Retina (tissue), 1 donor: ENCODE measurements at regions not wholly inside any gene's neighbourhood (a gene's known extent, or its start where the extent isn't known, plus 50 kb on each side); places are given as distances from the start of the nearest gene placed in this dataset.
A peak's percentile ranks its signal among the peaks of the same experiment; 100 is the strongest.
"Not testable (repeated sequence)": the region's sequence is repeated elsewhere in the genome, so short reads cannot be mapped to it uniquely, and the experiment has no call there.

Experiments
- DNase-seq: peaks from one replicate; pipeline ENCODE4 v3.0.0-alpha.2; 2016

DNA sequence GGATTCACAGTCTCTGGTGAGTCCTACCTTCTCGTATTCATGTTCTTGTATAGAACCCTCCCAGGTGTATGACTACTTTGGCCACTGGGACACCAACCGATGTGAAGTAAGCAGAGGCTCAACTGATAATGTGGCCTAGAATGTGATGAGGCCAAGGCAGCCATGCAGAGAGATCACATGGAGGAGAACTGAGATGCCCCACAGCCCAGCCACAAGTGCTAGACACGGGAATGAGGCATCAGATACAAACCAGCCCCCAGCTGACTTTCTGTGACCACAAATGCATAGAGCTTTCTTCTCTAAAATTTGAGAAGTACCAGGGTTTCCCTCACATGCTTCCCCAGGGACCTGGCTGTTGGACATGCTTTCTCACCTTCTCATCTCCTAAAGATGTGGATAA lies 375.7 kb downstream of the CCSER2 start:
- no peak for DNase-seq

DNA sequence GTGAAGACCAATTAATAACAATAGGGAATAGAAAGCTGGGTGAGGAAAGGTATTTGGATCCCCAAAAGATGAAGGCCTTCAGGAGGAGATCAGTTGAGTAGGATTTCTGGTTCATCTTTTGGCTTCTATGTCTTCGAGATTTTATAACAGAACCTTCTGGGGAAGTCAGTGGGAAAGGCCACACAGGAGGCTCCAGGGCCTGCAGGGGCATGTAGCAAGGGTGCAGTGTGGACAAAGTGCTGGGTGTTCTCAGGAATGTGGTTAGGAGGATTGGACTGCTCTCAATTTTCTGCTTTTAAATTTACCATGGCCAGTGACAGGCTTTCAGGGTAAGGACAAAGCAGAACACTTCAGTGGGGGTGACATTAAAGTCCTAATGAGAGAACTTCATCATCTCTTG lies 378.0 kb downstream of the CCSER2 start:
- DNase-seq, result no peak

DNA sequence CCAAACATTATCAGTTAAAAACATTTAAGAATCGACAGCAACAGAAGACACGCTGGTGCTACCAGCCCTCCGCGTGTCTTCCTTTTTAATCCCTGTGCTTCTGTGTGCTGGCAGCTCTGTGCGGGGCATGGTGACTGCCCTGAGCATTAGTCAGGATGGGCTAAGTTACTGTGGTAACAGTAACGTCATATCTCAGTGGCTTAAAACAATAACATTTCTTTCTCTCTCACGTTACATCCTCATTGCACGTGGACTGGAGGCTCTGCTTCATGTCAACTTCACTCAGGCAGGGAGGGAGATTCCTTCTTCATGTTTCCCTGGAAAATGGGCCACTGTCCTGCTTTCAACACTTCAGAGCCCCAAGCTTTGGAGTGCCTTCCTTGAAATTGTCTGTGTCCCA lies 378.5 kb downstream of the CCSER2 start:
- no peak for DNase-seq

DNA sequence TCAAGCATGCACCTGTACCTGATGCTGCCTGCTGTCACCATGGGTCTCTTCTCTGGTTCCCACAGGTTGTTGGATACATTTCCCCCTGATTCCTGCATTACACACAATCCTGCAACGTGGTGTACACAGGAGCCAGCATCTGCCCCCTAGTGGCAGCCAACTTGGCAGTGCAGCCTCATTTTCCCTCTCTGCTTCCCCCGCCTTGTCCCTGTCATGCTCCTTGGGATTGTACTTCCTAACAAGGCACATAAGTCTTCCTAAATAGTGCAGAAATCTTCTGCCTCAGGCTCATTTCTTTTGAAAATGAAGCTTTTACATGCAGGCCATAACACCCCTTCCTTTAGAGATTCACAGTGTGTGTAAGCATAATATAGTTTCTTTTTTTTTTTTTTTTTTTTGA lies 387.5 kb downstream of the CCSER2 start:
- peak; percentile 39 for DNase-seq

DNA sequence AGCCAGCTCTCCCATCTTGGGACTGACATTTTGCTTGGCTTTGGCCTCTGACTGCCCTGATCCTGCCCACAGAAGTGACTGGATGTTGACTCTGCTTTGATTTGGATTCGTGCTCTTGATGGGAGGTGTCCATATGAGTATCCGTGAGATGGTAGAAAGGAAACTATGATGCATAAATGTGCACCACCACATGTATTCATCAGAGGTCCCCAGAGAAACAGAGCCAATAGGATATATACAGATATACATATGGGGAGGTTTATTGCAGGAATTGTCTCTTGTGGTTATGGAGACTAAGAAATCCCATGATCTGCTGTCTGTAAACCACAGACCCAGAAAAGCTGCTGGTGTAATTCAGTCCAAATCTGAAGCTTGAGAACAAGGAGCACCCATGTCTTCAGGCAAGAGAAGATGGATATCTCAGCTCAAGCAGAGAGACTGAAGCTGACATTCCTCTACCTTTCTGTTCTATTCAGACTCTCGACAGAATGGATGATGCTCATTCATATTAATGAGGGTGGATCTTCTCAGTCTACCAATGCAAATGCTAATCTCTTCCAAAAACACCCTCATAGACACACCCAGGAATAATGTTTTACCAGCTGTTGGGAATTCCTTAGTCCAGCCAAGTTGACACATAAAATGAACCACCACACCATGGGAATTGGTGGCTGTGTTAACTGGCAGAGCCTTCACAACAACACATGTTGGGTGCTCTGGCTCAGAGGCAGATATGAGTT lies 390.7 kb downstream of the CCSER2 start:
- no peak for DNase-seq

DNA sequence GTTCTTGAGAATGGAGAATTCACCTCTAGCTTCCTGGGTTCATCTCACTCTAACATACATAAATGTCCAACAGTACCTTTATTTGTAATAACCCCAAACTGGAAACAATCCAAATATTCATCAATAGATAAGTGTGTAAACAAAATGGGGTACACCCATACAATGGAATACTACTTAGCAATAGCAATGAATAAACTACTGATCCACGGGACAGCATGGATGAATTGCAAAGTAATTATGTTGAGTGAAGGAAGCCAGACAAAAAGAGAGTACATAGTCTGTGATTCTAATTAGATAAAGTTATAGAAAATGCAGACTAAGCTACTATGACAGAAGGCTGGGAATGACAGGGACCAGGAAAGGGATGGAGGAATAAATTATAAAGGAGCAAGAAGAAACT lies 391.3 kb downstream of the CCSER2 start:
- DNase-seq, result no peak

DNA sequence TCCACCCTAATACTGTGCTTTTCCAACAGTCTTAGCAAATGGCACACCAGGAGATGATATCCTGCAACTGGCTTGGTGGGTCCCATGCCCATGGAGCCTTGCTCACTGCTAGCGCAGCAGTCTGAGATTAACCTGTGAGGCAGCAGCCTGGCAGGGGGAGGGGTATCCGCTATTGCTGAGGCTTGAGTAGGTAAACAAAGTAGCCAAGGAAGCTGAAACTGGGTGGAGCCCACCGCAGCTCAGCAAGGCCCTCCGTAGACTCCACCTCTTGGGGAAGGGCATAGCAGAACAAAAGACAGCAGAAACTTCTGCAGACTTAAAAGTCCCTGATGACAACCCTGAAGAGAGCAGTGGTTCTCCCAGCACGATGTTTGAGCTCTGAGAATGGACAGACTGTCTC lies 399.0 kb downstream of the CCSER2 start:
- DNase-seq, result no peak

DNA sequence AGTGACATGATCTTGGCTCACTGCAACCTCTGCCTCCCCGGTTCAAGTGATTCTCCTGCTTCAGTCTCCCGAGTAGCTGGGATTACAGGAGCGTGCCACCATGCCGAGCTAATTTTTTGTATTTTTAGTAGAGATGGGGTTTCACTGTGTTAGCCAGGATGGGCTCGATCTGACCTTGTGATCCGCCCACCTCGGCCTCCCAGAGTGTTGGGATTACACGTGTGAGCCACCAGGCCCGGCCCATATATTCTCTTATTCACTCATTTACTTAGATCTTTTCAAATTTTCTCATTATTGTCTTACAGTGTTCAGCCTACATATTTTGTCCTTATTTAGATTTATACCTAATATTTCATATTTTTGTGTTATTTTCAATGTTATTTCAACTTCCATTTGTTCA lies 410.7 kb downstream of the CCSER2 start:
- not testable (repeated sequence) for DNase-seq

DNA sequence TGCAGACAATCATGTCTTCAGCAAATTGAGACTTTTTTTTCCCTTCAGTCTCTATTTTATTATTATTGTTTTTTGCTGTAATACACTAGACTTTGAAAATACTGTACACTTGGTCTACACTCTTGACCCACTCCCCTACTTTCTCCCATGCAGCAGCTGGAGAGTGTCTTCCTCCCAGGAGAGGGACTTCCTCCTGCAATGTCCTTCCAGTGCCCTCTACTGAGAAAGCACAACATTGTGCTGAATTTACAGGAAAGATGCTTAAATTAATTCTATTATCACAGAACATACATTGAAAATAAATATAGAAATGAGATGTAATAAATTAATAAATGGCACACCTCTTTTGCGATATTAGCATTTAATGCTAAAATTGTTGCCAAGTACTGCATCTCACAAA lies 411.3 kb downstream of the CCSER2 start:
- no peak for DNase-seq

DNA sequence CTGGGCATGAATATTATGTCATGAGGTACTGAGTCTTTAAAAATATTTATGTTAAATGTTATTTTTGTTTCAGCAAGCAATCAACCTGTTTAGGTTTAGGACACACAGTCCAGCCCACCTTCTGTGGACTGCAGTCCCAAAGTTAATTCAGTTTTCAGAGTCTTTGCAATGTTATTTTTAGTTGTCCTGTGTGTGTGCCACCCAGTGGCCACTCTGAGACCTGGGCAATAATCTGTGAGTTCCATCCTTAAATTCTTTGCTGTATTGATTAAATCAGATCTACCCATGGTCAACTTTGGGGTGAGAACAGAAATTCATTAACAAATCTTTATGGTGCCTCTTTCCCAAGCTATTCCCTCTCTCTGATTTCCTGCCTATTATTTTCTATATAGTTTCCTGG lies 415.1 kb downstream of the CCSER2 start:
- no peak for DNase-seq

DNA sequence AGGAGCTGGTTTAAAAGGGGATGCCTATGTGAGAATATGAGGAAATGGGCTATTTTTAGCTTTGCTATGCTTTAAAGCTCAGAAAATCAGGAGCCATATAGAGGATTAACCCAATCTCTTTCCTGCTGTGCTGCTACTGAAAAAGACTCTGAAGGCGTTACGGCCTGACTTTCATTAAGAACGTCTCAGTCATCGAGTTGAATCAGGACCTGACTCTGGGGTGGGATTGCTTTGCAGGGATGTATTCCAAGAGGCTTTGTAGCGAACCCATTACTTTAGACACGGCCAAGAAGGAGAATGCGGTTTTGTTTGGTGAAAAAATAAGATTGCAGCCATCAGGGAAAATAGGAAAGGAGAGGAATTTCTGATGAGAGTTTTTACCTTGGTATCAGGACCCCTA lies 426.9 kb downstream of the CCSER2 start:
- DNase-seq, result no peak

DNA sequence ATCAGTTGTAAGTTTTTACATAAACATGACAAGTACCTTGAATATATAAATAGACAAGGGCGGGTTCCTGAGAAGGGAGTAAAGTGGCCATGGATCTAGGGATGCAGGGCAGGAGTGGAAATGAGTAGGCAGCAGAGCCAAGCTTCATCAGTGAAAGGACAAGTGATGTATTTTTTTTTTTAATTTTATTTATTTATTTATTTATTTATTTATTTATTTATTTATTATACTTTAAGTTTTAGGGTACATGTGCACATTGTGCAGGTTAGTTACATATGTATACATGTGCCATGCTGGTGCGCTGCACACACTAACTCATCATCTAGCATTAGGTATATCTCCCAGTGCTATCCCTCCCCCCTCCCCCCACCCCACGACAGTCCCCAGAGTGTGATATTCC lies 428.3 kb downstream of the CCSER2 start:
- not testable (repeated sequence) for DNase-seq

DNA sequence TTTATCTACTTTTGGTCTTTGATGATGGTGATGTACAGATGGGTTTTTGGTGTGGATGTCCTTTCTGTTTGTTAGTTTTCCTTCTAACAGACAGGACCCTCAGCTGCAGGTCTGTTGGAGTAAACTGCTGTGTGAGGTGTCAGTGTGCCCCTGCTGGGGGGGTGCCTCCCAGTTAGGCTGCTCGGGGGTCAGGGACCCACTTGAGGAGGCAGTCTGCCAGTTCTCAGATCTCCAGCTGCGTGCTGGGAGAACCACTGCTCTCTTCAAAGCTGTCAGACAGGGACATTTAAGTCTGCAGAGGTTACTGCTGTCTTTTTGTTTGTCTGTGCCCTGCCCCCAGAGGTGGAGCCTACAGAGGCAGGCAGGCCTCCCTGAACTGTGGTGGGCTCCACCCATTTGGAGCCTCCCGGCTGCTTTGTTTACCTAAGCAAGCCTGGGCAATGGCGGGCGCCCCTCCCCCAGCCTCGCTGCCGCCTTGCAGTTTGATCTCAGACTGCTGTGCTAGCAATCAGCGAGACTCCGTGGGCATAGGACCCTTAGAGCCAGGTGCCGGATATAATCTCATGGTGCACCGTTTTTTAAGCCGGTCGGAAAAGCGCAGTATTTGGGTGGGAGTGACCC lies 433.7 kb downstream of the CCSER2 start:
- not testable (repeated sequence) for DNase-seq

DNA sequence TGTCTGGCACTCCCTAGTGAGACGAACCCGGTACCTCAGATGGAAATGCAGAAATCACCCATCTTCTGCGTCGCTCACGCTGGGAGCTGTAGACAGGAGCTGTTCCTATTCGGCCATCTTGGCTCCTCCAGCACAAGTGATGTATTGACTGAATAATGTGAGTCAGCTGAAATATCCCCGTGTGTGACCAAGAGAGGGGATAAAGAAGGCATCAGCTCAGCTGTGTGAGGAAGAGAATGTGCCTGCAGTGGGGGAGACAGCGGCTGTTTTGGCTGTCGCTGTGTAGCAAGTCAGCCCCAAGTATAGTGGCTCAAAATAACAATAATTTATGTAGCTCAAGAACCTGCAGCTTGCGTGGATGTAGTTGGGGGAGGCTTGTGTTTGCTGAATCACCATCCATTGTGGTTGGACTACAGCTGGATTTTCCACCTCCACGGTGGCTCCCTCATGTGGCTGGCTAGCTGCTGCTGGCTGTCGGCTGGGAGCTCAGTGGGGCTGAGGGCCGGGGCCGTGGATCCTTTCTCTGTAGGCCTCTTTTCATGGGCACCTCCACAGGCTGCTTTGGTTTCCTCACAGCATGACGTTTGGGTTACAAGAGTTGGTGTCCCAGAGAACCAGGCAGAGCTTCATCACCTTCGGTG lies 434.5 kb downstream of the CCSER2 start:
- no peak for DNase-seq

DNA sequence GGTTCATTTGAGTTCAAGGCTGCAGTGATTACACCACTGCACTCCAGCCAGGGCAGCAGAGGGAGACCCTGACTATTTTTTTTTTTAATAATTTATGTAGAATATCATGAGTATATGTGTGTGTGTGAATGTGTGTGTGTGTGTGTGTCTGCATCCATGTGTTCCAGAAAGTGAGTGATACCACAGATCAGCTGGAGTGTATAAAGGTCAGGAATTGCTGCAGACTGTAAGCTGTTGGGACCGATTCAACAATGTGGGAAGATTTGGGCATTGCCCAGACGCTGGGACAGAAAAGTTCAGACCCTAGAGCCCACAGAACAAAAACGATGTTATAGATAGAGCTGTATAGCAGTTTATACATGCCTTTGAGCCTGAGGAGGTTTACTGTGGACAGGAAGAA lies 435.6 kb downstream of the CCSER2 start:
- no peak for DNase-seq

DNA sequence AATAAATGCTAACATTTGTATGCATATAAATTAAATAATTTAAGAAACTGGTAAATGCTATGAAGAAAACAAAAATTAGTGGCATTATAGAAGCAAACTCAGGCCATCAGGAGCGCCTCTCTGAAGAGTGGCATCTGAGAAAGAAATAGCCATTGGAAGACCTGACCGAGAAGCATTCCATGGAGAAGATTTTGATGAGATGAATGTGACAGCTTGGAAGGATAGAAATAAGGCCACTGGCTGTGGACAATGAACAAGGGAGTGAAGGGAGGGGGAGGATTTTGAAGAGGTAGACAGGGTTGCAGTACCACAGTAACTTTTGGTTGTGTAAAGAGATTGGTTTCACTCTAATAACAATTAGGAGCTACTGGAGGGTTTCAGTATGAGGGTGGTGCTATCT lies 436.7 kb downstream of the CCSER2 start:
- DNase-seq, result peak; percentile 48

DNA sequence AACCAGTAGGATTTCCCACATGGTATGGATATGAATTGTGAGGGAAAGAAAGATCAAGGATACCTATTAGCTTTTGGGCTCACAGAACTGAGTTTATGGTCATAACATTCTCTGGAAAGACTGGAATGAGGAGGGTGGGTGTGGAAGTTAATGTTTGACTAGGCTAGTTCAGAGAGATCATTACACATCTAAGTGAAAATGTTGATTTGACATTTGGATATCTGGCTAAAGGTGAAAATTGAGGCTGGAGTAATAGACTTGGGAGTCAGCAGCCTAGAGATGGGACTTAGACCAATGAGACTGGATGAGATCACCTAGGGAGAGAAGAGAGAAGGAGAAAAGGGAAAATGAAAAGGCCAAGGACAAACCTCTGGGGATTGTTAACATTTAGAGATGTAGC lies 437.3 kb downstream of the CCSER2 start:
- DNase-seq, result no peak

DNA sequence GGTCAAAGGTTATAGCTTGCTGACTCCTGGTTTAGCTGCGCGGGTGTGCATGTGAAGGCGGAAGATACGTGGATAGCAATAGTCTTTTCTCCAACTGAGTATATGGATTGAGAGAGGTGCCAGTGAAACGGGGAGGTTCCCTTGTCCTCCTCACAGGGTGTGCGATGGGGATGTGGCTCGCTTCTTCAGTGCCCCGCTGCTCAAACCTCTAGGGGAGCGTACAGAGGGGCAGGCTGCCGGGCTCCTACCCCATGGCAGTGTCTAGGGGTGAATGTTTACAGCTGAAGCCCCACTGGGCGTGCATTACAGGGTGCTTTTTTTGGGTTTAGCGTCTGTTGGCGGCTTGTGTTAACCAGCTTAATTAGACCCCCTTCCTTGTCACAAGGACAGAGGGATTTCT lies 438.5 kb downstream of the CCSER2 start:
- no peak for DNase-seq

DNA sequence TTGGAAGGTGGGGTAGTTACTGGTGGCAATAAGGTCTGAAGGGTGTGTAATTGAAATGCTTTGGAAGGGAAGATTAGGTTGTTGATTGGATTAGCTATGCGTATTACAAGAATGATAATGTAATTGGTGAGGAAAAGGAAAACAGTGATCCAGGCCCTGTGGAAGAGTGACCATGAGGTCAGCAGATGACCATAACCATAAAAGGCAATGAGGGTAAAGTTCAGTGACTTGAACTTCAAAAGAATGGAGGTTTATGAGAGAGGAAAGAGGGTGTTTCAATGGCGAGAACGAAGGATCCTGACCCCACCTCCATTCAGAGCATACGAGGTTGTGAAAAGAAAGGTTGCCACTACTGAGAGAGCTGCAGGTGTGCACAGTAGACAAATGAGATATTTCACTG lies 439.7 kb downstream of the CCSER2 start:
- no peak for DNase-seq

DNA sequence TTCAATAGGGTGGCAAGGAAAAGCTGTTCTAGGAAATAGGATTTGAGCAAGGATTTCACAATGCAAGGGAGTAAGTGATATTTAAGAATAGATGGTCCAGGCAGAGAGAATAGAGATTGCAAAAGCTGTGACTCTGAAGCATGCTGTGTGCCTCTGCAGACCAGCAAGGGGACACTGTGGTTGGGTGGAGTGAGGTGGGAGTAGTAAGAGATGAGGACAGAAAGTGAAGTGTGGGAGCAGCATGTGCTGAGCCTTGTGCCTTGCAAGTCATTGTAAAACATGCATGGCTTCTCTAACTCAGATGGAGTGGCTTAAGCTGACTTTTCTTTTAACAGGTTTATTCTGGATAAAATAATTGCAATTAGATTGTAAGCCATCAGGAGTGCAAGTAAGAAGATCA lies 442.4 kb downstream of the CCSER2 start:
- DNase-seq, result no peak

DNA sequence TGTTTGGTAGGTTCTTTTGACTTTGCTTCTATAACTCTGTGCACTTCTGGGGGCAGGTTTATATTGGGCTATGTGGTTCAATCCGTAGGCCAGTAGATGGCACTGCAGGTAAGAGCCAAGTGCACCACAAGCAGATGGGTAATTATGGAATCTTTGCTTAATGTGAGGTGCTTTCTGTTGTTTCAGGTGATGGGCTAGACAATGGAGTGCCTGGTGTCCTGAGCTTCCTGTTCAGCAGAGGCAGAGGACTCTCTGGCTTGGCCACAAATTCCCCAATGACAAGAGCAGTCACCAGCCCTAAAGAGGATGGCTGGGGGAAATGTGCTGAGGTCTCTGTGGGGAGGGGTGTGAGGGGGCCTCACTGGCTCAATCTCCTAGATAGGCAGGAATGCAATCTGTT lies 455.0 kb downstream of the CCSER2 start:
- peak; percentile 51 for DNase-seq

DNA sequence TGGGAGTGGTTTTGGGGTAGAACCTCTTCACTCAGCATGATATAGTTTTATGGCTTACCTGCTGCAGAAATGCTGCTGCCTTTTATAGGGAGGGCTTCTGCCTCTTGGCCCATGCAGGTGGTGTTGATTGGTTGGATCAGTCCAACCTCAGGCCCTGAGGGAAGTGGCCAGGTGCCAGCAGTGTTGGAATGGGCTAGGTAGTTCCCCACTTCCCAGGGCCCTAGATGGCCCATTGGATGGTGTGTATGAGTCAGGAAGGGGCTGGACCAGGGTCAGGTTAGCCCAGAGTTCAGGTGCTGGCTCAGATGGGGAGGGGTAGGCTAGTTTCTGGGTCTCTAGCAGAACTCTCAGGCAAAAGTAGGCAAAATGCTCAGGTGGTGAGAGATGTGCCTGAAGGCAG lies 455.5 kb downstream of the CCSER2 start:
- no peak for DNase-seq

DNA sequence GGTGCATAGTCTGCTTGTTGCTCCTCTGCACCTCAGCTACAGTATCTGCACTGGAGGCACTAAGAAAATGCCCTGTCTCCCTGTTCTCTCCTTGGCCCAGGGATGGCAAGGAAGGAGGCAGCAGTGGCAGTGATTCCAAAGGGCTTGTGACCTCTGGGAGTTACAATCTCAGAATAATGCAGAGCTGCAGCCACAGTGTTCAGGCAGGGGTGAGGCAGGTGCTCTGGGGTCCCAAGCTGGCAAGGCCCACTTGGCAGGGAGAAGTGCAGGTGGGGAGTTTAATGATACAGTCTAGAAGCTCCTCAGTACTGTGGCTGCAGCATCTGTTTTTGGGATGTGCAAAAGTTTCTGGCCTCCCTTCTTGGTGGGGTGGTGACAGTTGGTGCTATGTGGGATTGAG lies 456.4 kb downstream of the CCSER2 start:
- DNase-seq, result no peak

DNA sequence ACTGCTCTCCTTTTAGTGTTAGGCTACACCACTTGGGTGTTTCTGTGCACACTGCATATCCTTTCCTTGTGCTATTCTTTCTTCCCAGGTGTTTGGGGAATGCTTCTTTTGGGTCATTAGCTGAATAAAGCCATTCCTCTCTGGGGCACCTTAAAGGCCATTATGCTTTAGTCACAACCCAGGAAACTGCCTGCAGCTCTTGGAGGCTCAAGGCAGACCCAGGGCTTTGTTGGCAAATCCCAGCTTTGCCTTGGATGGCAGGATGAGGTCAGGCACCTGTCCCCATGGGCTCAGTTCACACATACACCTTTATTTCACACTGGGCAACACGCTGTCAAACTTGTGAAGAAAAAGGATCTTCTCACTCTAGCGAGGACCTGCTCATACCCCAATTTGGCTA lies 460.6 kb downstream of the CCSER2 start:
- DNase-seq, result no peak

DNA sequence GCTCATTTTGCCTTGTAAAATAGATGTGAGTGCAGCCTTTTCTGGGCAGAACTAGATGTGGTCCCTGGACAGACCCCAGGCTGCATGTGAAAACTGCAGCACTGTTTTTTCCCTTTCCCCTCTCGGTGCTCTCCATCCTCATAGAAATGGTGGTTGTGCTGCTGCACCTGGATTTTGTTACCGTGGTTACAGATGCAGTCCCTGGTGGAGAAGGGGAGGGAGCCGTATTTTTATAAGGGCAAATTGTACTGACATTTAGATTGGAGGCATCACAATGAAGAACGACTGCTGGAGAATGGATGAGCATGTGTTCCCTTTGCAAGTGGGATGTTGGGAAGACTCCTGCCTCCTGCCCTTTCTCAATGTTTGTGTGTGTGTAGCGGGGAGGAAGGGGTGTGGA lies 469.9 kb downstream of the CCSER2 start:
- no peak for DNase-seq
